Epithelial cell of proximal tubule (primary cell): ENCODE measurements at regions not wholly inside any gene's neighbourhood (a gene's known extent, or its start where the extent isn't known, plus 50 kb on each side); places are given as distances from the start of the nearest gene placed in this dataset.
"Not testable (repeated sequence)": the region's sequence is repeated elsewhere in the genome, so short reads cannot be mapped to it uniquely, and the experiment has no call there.

Experiments used
- DNase-seq: peaks from one replicate; pipeline ENCODE4 v3.0.0-alpha.2; 2011; ENCODE audit warnings: low read depth
- H3K4me3 ChIP-seq: 2 replicates; pipeline ENCODE4 v1.5.1; 2011; ENCODE audit warnings: low read depth, mild to moderate bottlenecking, low read length
- TF ChIP-seq, protein P1 (sequence below): conservative IDR thresholded peaks from 2 replicates; pipeline ENCODE4 v1.5.1; 2012; ENCODE audit warnings: low read depth, mild to moderate bottlenecking, low read length

- no peak for DNase-seq
Observed at GRCh38 chr9:6109571-6109970, 94.1 kb upstream of the RANBP6 start.

DNA sequence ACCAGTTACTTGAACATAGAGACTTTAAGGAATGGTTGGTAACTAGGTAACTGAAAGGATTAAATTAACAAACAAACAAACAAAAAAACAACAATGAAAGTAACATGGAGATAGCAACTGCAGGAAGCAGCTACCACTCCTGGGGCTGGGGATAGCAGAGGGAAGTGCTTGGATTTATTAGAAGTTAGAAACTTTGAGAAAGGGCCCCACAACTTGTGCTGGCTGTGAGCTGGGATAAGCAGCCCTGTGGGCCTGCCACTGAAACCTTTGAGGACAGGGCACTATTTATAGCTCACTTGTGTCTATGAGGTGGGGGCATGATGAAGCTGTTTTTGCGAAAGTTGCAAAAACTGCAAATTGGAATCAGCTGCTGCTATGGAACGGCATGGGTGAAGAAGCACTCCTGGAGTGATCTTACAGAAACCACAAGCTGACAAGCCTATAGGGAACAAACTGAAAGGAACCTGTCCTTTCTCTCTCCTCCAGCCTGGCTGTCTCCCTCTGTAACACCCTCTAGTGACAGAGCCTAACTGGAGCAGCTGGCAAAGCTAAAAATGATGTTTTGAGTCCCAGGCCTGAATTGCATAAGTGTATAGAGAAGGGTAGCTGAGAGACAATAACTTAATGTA lies 91.4 kb upstream of the RANBP6 start:
- DNase-seq, result no peak
- peak overlapping the region; percentile 8 for H3K4me3 ChIP-seq
- TF ChIP-seq, protein P1, sequence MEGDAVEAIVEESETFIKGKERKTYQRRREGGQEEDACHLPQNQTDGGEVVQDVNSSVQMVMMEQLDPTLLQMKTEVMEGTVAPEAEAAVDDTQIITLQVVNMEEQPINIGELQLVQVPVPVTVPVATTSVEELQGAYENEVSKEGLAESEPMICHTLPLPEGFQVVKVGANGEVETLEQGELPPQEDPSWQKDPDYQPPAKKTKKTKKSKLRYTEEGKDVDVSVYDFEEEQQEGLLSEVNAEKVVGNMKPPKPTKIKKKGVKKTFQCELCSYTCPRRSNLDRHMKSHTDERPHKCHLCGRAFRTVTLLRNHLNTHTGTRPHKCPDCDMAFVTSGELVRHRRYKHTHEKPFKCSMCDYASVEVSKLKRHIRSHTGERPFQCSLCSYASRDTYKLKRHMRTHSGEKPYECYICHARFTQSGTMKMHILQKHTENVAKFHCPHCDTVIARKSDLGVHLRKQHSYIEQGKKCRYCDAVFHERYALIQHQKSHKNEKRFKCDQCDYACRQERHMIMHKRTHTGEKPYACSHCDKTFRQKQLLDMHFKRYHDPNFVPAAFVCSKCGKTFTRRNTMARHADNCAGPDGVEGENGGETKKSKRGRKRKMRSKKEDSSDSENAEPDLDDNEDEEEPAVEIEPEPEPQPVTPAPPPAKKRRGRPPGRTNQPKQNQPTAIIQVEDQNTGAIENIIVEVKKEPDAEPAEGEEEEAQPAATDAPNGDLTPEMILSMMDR, result peak; percentile 63

More at GRCh38 chr9:6109571-6109970, 94.1 kb upstream of the RANBP6 start:
- H3K4me3 ChIP-seq, result no peak overlapping the region
- TF ChIP-seq, protein P1, result no peak

DNA sequence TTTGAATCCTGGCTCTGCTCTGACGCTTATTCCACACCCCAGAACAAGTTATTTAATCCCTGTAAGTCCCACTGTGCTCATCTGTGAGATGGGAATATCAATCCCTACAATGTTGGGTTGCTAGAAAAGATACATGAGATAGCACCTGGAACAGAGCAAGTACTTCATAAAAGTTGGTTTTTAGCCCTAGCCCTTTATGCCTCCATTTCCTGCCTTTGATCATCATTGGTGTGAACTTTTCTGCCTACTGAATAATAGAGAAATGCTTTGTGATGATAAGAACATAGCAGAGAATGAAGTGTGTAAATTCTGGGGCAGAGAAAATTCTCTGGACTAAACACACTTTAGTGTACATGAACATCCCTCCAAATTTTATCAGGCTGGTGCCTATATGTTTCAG lies 90.3 kb upstream of the RANBP6 start:
- TF ChIP-seq, protein P1, result no peak
- peak overlapping the region; percentile 25 for H3K4me3 ChIP-seq
- DNase-seq, result no peak

DNA sequence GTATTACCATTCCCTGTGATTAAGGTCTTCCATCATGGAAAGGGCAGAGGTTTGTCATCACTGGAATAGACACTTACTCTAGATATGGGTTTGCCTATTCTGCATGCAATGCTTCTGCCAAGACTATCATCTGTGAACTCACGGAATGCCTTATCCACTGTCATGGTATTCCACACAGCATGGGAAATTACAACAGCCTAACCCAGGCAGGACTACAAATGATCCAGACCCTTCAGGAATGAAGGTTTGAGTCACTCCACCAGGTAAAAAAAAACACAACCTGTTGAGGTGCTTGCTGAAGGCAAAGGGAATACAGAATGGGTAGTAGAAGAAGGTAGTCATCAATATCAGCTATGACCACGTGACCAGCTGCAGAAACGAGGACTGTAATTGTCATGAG lies 89.0 kb upstream of the RANBP6 start:
- not testable (repeated sequence) for DNase-seq
- H3K4me3 ChIP-seq, result peak overlapping the region; percentile 28

DNA sequence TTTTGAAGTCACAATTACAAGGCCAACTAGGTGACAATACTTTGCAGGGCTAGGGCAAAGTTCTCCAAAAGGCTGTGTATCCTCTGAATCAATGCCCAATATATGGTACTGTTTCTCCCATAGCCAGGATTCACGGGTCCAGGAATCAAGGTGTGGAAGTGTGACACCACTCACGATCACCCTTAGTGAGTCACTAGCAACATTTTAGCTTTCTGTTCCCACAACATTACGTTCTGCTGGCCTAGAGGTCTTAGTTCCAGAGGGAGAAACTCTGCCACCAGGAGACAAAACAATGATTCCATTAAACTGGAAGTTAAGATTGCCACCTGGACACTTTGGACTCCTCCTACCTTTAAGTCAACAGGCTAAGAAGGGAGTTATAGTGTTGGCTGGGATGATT lies 88.5 kb upstream of the RANBP6 start:
- DNase-seq, result not testable (repeated sequence)
- H3K4me3 ChIP-seq, result peak overlapping the region; percentile 28

DNA sequence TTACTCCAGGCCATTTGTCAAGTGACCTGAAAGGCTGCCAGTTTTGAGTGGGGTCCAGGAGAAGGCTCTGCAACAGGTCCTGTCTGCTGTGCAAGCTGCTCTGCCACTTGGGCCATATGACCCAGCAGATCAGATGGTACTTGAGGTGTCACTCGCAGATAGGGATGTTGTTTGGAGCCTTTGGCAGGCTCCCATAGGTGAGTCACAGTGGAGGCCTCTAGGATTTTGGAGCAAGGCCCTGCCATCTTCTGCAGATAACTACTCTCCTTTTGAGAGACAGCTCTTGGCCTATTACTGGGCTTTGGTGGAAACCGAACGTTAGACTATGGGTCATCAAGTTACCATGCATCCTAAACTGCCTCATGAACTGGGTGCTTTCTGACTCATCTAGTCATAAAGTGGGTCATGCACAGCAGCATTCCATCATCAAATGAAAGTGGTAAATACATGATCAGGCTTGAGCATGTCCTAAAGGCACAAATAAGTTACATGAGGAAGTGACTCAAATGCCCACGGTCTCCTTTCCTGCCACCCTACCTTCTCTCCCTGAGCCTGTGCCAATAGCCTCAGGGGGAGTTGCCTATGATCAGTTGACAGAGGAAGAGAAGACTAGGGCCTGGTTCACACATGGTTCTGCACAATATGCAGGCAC lies 87.0 kb upstream of the RANBP6 start:
- peak overlapping the region; percentile 13 for H3K4me3 ChIP-seq
- peak; percentile 87 for DNase-seq

- H3K4me3 ChIP-seq, DNase-seq: not testable (repeated sequence)
Observed at GRCh38 chr9:6101725-6102124, 86.3 kb upstream of the RANBP6 start.

- not testable (repeated sequence) for DNase-seq, H3K4me3 ChIP-seq
Observed at GRCh38 chr9:6099346-6099745, 83.9 kb upstream of the RANBP6 start.

GRCh38 chr9:6098431-6098830 lies 83.0 kb upstream of the RANBP6 start:
- H3K4me3 ChIP-seq, result no peak overlapping the region
- TF ChIP-seq, protein P1, result no peak
- DNase-seq, result no peak

DNA sequence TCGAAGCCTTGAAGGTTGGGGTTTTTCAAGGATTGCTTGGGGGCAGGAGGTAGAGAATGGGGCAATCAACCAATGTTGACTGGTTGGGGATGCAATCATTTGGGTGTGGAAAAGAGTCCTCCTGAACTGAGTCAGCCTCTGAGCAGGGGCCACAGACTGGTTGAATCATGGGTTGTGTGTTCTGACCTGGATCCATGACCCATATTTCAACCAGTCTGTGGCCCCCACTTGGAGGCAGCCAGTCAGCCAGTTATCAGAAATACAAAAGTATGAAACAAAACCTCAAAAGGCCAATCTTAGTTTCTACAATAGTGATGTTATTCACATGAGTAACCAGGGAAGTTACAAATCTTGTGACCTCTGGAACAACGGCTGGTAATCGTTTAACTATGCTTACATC lies 81.4 kb upstream of the RANBP6 start:
- no peak overlapping the region for H3K4me3 ChIP-seq
- TF ChIP-seq, protein P1, result no peak
- peak; percentile 95 for DNase-seq
